ENCODE measurements at regions not wholly inside any gene's neighbourhood (a gene's known extent, or its start where the extent isn't known, plus 50 kb on each side); places are given as distances from the start of the nearest gene placed in this dataset.

DNA sequence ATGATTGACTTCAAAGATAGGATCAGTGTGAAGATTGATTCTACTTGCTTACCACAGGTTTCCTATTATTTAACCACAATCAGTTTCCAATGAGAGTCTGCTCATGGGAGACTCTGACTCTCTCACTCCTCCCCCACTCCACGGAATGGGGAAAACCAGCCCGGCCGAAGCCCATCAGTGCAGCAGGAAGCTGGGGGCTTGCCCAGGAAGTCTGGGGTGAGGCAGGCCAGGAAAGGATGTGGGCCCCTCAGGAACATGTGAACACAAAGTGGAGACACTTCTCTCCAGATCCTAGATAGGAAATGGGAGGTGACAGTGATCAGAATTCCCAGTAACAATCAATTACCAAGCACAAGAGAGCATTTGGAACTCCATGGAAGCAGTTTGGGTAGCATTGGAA, 144.2 kb downstream of the TTLL2 start:
- TF ChIP-seq SP1 (IDR thresholded peaks at IDR 0.05) (no peak), FOXK2 (IDR thresholded peaks at IDR 0.05) (no peak), FOXM1 (IDR thresholded peaks at IDR 0.05; ENCODE audit: borderline replicate concordance) (no peak), FOXA1 (IDR thresholded peaks at IDR 0.05) (no peak), LEF1 (IDR thresholded peaks at IDR 0.05; ENCODE audit: borderline replicate concordance) (no peak), ZNF384 (IDR thresholded peaks at IDR 0.05) (no peak), BHLHE40 (IDR thresholded peaks at IDR 0.05; ENCODE audit: borderline replicate concordance) (no peak), HDGF (IDR thresholded peaks at IDR 0.05; ENCODE audit: borderline replicate concordance) (no peak), L3MBTL2 (conservative IDR thresholded peaks at IDR 0.05) (no peak), SUZ12 (IDR thresholded peaks at IDR 0.05) (no peak), NFRKB (IDR thresholded peaks at IDR 0.05) (no peak), TARDBP (IDR thresholded peaks at IDR 0.05) (no peak), ELF4 (IDR thresholded peaks at IDR 0.05) (no peak), CTBP1 (IDR thresholded peaks at IDR 0.05; ENCODE audit: borderline replicate concordance) (no peak)

Measured in HEK293T (cell line).